ENCODE measurements at regions not wholly inside any gene's neighbourhood (a gene's known extent, or its start where the extent isn't known, plus 50 kb on each side); places are given as distances from the start of the nearest gene placed in this dataset.

GRCh38 chr7:46191296-46191695, 270.2 kb upstream of the IGFBP3 start:
- TF ChIP-seq GABPA (IDR thresholded peaks at IDR 0.05 in 1 of 2, conservative IDR thresholded peaks at IDR 0.05 in 1 of 2), result no peak
- TF ChIP-seq TAF1 (conservative IDR thresholded peaks at IDR 0.05), result no peak
- TF ChIP-seq, protein P1, sequence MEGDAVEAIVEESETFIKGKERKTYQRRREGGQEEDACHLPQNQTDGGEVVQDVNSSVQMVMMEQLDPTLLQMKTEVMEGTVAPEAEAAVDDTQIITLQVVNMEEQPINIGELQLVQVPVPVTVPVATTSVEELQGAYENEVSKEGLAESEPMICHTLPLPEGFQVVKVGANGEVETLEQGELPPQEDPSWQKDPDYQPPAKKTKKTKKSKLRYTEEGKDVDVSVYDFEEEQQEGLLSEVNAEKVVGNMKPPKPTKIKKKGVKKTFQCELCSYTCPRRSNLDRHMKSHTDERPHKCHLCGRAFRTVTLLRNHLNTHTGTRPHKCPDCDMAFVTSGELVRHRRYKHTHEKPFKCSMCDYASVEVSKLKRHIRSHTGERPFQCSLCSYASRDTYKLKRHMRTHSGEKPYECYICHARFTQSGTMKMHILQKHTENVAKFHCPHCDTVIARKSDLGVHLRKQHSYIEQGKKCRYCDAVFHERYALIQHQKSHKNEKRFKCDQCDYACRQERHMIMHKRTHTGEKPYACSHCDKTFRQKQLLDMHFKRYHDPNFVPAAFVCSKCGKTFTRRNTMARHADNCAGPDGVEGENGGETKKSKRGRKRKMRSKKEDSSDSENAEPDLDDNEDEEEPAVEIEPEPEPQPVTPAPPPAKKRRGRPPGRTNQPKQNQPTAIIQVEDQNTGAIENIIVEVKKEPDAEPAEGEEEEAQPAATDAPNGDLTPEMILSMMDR (IDR thresholded peaks at IDR 0.05; ENCODE audit: low read depth, low read length, missing input control), result no peak
- TF ChIP-seq, protein P2, sequence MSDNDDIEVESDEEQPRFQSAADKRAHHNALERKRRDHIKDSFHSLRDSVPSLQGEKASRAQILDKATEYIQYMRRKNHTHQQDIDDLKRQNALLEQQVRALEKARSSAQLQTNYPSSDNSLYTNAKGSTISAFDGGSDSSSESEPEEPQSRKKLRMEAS (IDR thresholded peaks at IDR 0.05), result no peak
- no peak for TF ChIP-seq FOXA1 (IDR thresholded peaks at IDR 0.05)
- TF ChIP-seq, protein P3, sequence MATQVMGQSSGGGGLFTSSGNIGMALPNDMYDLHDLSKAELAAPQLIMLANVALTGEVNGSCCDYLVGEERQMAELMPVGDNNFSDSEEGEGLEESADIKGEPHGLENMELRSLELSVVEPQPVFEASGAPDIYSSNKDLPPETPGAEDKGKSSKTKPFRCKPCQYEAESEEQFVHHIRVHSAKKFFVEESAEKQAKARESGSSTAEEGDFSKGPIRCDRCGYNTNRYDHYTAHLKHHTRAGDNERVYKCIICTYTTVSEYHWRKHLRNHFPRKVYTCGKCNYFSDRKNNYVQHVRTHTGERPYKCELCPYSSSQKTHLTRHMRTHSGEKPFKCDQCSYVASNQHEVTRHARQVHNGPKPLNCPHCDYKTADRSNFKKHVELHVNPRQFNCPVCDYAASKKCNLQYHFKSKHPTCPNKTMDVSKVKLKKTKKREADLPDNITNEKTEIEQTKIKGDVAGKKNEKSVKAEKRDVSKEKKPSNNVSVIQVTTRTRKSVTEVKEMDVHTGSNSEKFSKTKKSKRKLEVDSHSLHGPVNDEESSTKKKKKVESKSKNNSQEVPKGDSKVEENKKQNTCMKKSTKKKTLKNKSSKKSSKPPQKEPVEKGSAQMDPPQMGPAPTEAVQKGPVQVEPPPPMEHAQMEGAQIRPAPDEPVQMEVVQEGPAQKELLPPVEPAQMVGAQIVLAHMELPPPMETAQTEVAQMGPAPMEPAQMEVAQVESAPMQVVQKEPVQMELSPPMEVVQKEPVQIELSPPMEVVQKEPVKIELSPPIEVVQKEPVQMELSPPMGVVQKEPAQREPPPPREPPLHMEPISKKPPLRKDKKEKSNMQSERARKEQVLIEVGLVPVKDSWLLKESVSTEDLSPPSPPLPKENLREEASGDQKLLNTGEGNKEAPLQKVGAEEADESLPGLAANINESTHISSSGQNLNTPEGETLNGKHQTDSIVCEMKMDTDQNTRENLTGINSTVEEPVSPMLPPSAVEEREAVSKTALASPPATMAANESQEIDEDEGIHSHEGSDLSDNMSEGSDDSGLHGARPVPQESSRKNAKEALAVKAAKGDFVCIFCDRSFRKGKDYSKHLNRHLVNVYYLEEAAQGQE (IDR thresholded peaks at IDR 0.05), result no peak
- TF ChIP-seq EGR1 (IDR thresholded peaks at IDR 0.05; ENCODE audit: low read depth in 2 of 2), result no peak
- no peak for TF ChIP-seq RAD21 (IDR thresholded peaks at IDR 0.05)
- TF ChIP-seq YY1 (IDR thresholded peaks at IDR 0.05), result no peak
- TF ChIP-seq SP1 (IDR thresholded peaks at IDR 0.05), result no peak
- no peak for TF ChIP-seq JUND (IDR thresholded peaks at IDR 0.05)
- TF ChIP-seq NR2F2 (IDR thresholded peaks at IDR 0.05), result no peak
- TF ChIP-seq, protein P4, sequence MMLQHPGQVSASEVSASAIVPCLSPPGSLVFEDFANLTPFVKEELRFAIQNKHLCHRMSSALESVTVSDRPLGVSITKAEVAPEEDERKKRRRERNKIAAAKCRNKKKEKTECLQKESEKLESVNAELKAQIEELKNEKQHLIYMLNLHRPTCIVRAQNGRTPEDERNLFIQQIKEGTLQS (IDR thresholded peaks at IDR 0.05), result no peak
- no peak for TF ChIP-seq ZBTB33 (IDR thresholded peaks at IDR 0.05)

Measured in liver (tissue), 3 donors.